H9 (cell line): ENCODE measurements at regions not wholly inside any gene's neighbourhood (a gene's known extent, or its start where the extent isn't known, plus 50 kb on each side); places are given as distances from the start of the nearest gene placed in this dataset.

Source experiments
- DNase-seq: peaks from one replicate; pipeline ENCODE4 v3.0.0-alpha.2; 2017
- H2AFZ ChIP-seq: one replicate; pipeline ENCODE4 v1.6.1; 2013; ENCODE audit warnings: mild to moderate bottlenecking, low read length, control low read depth, moderate library complexity
- H2AK5ac ChIP-seq: 2 replicates; pipeline ENCODE4 v1.6.1; 2013; ENCODE audit warnings: low read length, control low read depth, mixed read lengths; ENCODE audit not compliant: insufficient read length
- H2BK120ac ChIP-seq: one replicate; pipeline ENCODE4 v1.6.1; 2013; ENCODE audit warnings: low read depth, mild to moderate bottlenecking, low read length, control low read depth, inconsistent platforms; ENCODE audit not compliant: poor library complexity, severe bottlenecking
- H2BK12ac ChIP-seq: 2 replicates; pipeline ENCODE4 v1.6.1; 2013; ENCODE audit warnings: low read length, control low read depth, mixed read lengths, low read depth; ENCODE audit not compliant: insufficient read length
- H2BK15ac ChIP-seq: 2 replicates; pipeline ENCODE4 v1.6.1; 2013; ENCODE audit warnings: low read depth, low read length, control low read depth
- H2BK20ac ChIP-seq: one replicate; pipeline ENCODE4 v1.6.1; 2013; ENCODE audit warnings: low read depth, mild to moderate bottlenecking, low read length, control low read depth, inconsistent platforms; ENCODE audit not compliant: poor library complexity, severe bottlenecking
- H2BK5ac ChIP-seq: 2 replicates; pipeline ENCODE4 v1.6.1; 2013; ENCODE audit warnings: low read length, control low read depth, mixed read lengths; ENCODE audit not compliant: insufficient read length
- H3K14ac ChIP-seq: 2 replicates; pipeline ENCODE4 v1.6.1; 2013; ENCODE audit warnings: low read length, control low read depth; ENCODE audit not compliant: insufficient read depth
- H3K18ac ChIP-seq: 2 replicates; pipeline ENCODE4 v1.6.1; 2013; ENCODE audit warnings: low read depth, mild to moderate bottlenecking, mixed read lengths, low read length, control low read depth; ENCODE audit not compliant: insufficient read length
- H3K23ac ChIP-seq: 2 replicates; pipeline ENCODE4 v1.6.1; 2013; ENCODE audit warnings: low read length, control low read depth, mixed read lengths, low read depth; ENCODE audit not compliant: insufficient read length
- H3K23me2 ChIP-seq: 2 replicates; pipeline ENCODE4 v1.6.1; 2013; ENCODE audit warnings: low read depth, mild to moderate bottlenecking, mixed read lengths, low read length, control low read depth; ENCODE audit not compliant: insufficient read length, poor library complexity, severe bottlenecking
- H3K27ac ChIP-seq: 2 replicates; pipeline ENCODE4 v1.5.1; 2013; ENCODE audit warnings: low read length, control low read depth, mixed read lengths, low read depth; ENCODE audit not compliant: insufficient read length
- H3K27me3 ChIP-seq: 2 replicates; pipeline ENCODE4 v1.6.1; 2013; ENCODE audit warnings: low read length, control low read depth, inconsistent platforms; ENCODE audit not compliant: insufficient read depth
- H3K4ac ChIP-seq: 2 replicates; pipeline ENCODE4 v1.6.1; 2013; ENCODE audit warnings: low read depth, mild to moderate bottlenecking, control low read depth, inconsistent platforms, low read length, moderate library complexity
- H3K4me1 ChIP-seq: 2 replicates; pipeline ENCODE4 v1.6.1; 2013; ENCODE audit warnings: low read length, control low read depth, inconsistent platforms; ENCODE audit not compliant: insufficient read depth
- H3K4me2 ChIP-seq: 2 replicates; pipeline ENCODE4 v1.6.1; 2013; ENCODE audit warnings: low read length, control low read depth, mixed read lengths; ENCODE audit not compliant: insufficient read length, insufficient read depth
- H3K56ac ChIP-seq: 2 replicates; pipeline ENCODE4 v1.6.1; 2013; ENCODE audit warnings: low read depth, mild to moderate bottlenecking, mixed read lengths, low read length, control low read depth; ENCODE audit not compliant: insufficient read length
- H3K79me1 ChIP-seq: 2 replicates; pipeline ENCODE4 v1.6.1; 2013; ENCODE audit warnings: low read depth, mild to moderate bottlenecking, moderate library complexity, low read length, control low read depth, inconsistent platforms; ENCODE audit not compliant: insufficient read depth, poor library complexity, severe bottlenecking
- H3K79me2 ChIP-seq: 2 replicates; pipeline ENCODE4 v1.6.1; 2013; ENCODE audit warnings: low read length, control low read depth, inconsistent platforms; ENCODE audit not compliant: insufficient read depth
- H3K9ac ChIP-seq: 2 replicates; pipeline ENCODE4 v1.6.1; 2013; ENCODE audit warnings: low read length, control low read depth, mixed read lengths; ENCODE audit not compliant: insufficient read length; ENCODE audit errors: extremely low read depth
- H3K9me3 ChIP-seq: one replicate; pipeline ENCODE4 v1.6.1; 2013; ENCODE audit warnings: low read depth, low read length, inconsistent platforms; ENCODE audit not compliant: control insufficient read depth
- H3T11ph ChIP-seq: one replicate; pipeline ENCODE4 v1.6.1; 2013; ENCODE audit warnings: mild to moderate bottlenecking, low read length, control low read depth, inconsistent platforms
- H4K20me1 ChIP-seq: one replicate; pipeline ENCODE4 v1.6.1; 2013; ENCODE audit not compliant: control insufficient read depth, insufficient read length, insufficient read depth
- H4K5ac ChIP-seq: 2 replicates; pipeline ENCODE4 v1.6.1; 2013; ENCODE audit warnings: low read depth, mild to moderate bottlenecking, mixed read lengths, low read length, control low read depth; ENCODE audit not compliant: insufficient read length
- H4K8ac ChIP-seq: replicated peaks from 2 replicates; pipeline ENCODE4 v1.6.1; 2013; ENCODE audit warnings: low read length, control low read depth, mixed read lengths, low read depth; ENCODE audit not compliant: insufficient read length
- H4K91ac ChIP-seq: 2 replicates; pipeline ENCODE4 v1.6.1; 2013; ENCODE audit warnings: low read depth, mild to moderate bottlenecking, moderate library complexity, mixed read lengths, low read length, control low read depth; ENCODE audit not compliant: insufficient read length
- H3K27ac Mint-ChIP-seq, 3 experiments: 2 replicates in 2 of 3; 3 replicates in 1 of 3; pipeline ENCODE4 v1.8.0; 2020 to 2021; ENCODE audit warnings: mixed read lengths in 3 of 3, mild to moderate bottlenecking in 1 of 3, moderate library complexity in 1 of 3
- H3K27me3 Mint-ChIP-seq: 2 replicates; pipeline ENCODE4 v1.8.0; 2021; ENCODE audit warnings: low read depth, mild to moderate bottlenecking, moderate library complexity, mixed read lengths
- H3K36me3 Mint-ChIP-seq, 3 experiments: 2 replicates in 2 of 3; 3 replicates in 1 of 3; pipeline ENCODE4 v1.8.0; 2020 to 2021; ENCODE audit warnings: low read depth in 3 of 3, mixed read lengths in 3 of 3; ENCODE audit not compliant: insufficient read depth in 1 of 3
- H3K4me1 Mint-ChIP-seq, 2 experiments: 2 replicates each; pipeline ENCODE4 v1.8.0; 2020; ENCODE audit warnings: mixed read lengths in 2 of 2
- H3K4me3 Mint-ChIP-seq, 2 experiments: 2 replicates in 1 of 2; 3 replicates in 1 of 2; pipeline ENCODE4 v1.8.0; 2020 to 2021; ENCODE audit warnings: mild to moderate bottlenecking in 2 of 2, mixed read lengths in 2 of 2, moderate library complexity in 1 of 2
- H3K9me3 Mint-ChIP-seq, 2 experiments: 2 replicates in 1 of 2; 3 replicates in 1 of 2; pipeline ENCODE4 v1.8.0; 2020; ENCODE audit warnings: mild to moderate bottlenecking in 2 of 2, mixed read lengths in 2 of 2, moderate library complexity in 1 of 2
- WGBS: extraction: QIAGEN DNeasy Blood & Tissue Kit; methylation state at CpG from one replicate; pipeline ENCODE4 v1.1.7; 2013; ENCODE audit warnings: missing lambda C conversion rate, low lambda C conversion rate, mixed read lengths; ENCODE audit not compliant: insufficient read length; ENCODE audit errors: extremely low coverage; 5-methylcytosine and 5-hydroxymethylcytosine counted together
- TF ChIP-seq, protein P1 (sequence below): fragments of 200-600 bp; sonication (generic); conservative IDR thresholded peaks from 3 replicates; pipeline ENCODE4 v1.8.0; 2021; ENCODE audit warnings: antibody characterized with exemption, mild to moderate bottlenecking

DNA sequence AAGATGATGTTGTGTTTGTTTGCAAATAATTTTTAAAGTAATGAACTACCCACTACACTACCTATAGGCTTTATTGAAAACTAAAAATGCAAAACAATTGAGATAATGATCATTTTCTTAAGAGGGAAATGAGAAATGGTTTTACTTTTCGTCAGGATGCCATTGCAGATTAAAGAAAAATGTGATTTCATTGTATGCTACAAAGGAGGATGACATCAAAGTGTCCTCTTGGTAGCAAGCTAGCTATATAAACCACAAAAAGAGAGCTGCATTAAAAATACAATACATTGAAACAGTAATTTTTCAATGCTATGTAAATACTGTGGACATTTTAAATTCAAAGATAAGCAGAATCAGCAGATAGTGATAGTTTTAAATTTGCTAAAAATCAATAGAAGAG is 87.5 kb upstream of the DPYD start:
- Histone ChIP-seq H2BK12ac (no peak overlapping the region), H4K20me1 (no peaks in the 10 kb centered on the region), H3K4ac (no peak overlapping the region), H2AK5ac (no peak overlapping the region), H3K79me2 (no peaks in the 10 kb centered on the region), H4K91ac (no peak overlapping the region), H4K8ac (no peak overlapping the region), H3K27me3 (no peaks in the 10 kb centered on the region), H3K23me2 (no peaks in the 10 kb centered on the region), H3K23ac (no peak overlapping the region), H2AFZ (no peak overlapping the region), H3K9me3 (no peaks in the 10 kb centered on the region), H2BK20ac (no peak overlapping the region), H3K4me2 (no peak overlapping the region), H3K14ac (no peak overlapping the region), H3K9ac (no peak overlapping the region), H4K5ac (no peak overlapping the region), H3K18ac (no peak overlapping the region), H2BK5ac (no peak overlapping the region), H3K79me1 (no peaks in the 10 kb centered on the region), H2BK15ac (no peak overlapping the region), H3K56ac (no peak overlapping the region), H3K4me1 (no peaks in the 10 kb centered on the region), H2BK120ac (no peak overlapping the region), H3K27ac (no peak overlapping the region), H3T11ph (no peak overlapping the region)
- DNase-seq = no peak
- Mint-ChIP-seq H3K4me3 (no peak overlapping the region), H3K27ac (no peak overlapping the region), H3K9me3 (no peaks in the 10 kb centered on the region), H3K36me3 (no peaks in the 10 kb centered on the region), H3K27me3 (no peaks in the 10 kb centered on the region), H3K4me1 (no peaks in the 10 kb centered on the region)
- TF ChIP-seq, protein P1, sequence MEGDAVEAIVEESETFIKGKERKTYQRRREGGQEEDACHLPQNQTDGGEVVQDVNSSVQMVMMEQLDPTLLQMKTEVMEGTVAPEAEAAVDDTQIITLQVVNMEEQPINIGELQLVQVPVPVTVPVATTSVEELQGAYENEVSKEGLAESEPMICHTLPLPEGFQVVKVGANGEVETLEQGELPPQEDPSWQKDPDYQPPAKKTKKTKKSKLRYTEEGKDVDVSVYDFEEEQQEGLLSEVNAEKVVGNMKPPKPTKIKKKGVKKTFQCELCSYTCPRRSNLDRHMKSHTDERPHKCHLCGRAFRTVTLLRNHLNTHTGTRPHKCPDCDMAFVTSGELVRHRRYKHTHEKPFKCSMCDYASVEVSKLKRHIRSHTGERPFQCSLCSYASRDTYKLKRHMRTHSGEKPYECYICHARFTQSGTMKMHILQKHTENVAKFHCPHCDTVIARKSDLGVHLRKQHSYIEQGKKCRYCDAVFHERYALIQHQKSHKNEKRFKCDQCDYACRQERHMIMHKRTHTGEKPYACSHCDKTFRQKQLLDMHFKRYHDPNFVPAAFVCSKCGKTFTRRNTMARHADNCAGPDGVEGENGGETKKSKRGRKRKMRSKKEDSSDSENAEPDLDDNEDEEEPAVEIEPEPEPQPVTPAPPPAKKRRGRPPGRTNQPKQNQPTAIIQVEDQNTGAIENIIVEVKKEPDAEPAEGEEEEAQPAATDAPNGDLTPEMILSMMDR = no peak
- WGBS = no CpG with 5 or more reads among the region's 1 CpG
